Osteocyte (in vitro differentiated cells): ENCODE measurements at regions not wholly inside any gene's neighbourhood (a gene's known extent, or its start where the extent isn't known, plus 50 kb on each side); places are given as distances from the start of the nearest gene placed in this dataset.

Source experiments
- DNase-seq: peaks from one replicate; pipeline ENCODE4 v3.0.0; 2021; ENCODE audit warnings: mixed read lengths; ENCODE audit not compliant: unreplicated experiment; ENCODE audit errors: extremely low spot score
- H3K27ac Mint-ChIP-seq: one replicate; pipeline ENCODE4 v1.8.0; 2021; ENCODE audit warnings: mild to moderate bottlenecking, mixed read lengths; ENCODE audit not compliant: unreplicated experiment
- H3K27me3 Mint-ChIP-seq: one replicate; pipeline ENCODE4 v1.8.0; 2021; ENCODE audit warnings: mixed read lengths; ENCODE audit not compliant: unreplicated experiment
- H3K36me3 Mint-ChIP-seq: one replicate; pipeline ENCODE4 v1.8.0; 2021; ENCODE audit warnings: mixed read lengths; ENCODE audit not compliant: unreplicated experiment
- H3K4me1 Mint-ChIP-seq: one replicate; pipeline ENCODE4 v1.8.0; 2021; ENCODE audit warnings: mixed read lengths; ENCODE audit not compliant: unreplicated experiment
- H3K4me3 Mint-ChIP-seq: one replicate; pipeline ENCODE4 v1.8.0; 2021; ENCODE audit warnings: mild to moderate bottlenecking, moderate library complexity, mixed read lengths; ENCODE audit not compliant: unreplicated experiment
- H3K9me3 Mint-ChIP-seq: one replicate; pipeline ENCODE4 v1.8.0; 2021; ENCODE audit warnings: mixed read lengths; ENCODE audit not compliant: unreplicated experiment
- TF ChIP-seq, protein P1 (sequence below): fragments of 200-600 bp; sonication (generic); IDR thresholded peaks from 2 replicates; pipeline ENCODE4 v1.5.0; 2021; ENCODE audit warnings: antibody characterized with exemption, mild to moderate bottlenecking, moderate library complexity

DNA sequence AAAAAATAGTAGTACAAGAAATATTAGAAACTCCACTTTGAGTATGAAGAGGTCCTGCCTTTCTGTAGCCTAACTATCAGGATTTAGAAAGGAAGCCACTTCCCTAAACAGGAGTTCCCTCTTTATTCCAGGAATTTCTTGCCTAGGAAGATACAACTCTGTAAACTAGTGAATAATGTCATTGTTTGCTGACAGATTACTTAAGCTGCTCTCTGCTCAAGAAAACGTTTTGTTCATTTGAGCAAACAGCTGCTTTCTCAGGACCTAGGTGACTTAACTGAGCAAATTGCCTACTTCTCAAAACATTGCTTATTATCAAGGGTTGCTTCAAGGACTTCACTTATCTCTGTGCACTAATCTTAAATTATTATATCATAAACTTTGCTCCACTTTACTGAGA is 1419.4 kb upstream of the SLC10A2 start:
- Mint-ChIP-seq H3K4me1 (peaks cover 3% of the 10 kb centered on the region), H3K36me3 (no peaks in the 10 kb centered on the region), H3K9me3 (no peaks in the 10 kb centered on the region), H3K27me3 (no peaks in the 10 kb centered on the region), H3K27ac (no peak overlapping the region), H3K4me3 (no peak overlapping the region)
- no peak for DNase-seq
- TF ChIP-seq, protein P1, sequence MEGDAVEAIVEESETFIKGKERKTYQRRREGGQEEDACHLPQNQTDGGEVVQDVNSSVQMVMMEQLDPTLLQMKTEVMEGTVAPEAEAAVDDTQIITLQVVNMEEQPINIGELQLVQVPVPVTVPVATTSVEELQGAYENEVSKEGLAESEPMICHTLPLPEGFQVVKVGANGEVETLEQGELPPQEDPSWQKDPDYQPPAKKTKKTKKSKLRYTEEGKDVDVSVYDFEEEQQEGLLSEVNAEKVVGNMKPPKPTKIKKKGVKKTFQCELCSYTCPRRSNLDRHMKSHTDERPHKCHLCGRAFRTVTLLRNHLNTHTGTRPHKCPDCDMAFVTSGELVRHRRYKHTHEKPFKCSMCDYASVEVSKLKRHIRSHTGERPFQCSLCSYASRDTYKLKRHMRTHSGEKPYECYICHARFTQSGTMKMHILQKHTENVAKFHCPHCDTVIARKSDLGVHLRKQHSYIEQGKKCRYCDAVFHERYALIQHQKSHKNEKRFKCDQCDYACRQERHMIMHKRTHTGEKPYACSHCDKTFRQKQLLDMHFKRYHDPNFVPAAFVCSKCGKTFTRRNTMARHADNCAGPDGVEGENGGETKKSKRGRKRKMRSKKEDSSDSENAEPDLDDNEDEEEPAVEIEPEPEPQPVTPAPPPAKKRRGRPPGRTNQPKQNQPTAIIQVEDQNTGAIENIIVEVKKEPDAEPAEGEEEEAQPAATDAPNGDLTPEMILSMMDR: no peak

DNA sequence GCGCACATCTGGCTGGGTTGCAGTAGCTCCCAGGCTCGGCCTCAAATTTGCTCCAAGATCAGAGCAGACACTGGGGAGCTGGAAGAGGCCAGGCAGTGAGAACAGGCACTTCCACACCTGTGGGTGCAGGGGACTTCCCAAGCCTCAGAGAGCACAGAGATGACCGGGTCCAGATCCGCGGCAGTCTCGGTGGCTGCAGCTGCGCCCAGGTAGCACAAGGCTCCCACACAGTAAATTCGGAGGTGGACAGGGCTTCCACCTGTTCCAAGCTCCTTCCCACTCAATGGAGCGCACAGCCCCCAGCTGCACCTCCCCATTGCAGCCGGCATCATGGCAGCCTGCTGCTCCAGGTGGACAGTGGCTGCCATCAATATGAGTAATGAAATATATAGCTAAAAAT is 1417.4 kb upstream of the SLC10A2 start:
- no peaks in the 10 kb centered on the region for H3K36me3 Mint-ChIP-seq
- peaks cover 10% of the 10 kb centered on the region for H3K9me3 Mint-ChIP-seq
- no peak for DNase-seq
- H3K27ac Mint-ChIP-seq: no peak overlapping the region
- H3K4me3 Mint-ChIP-seq: no peak overlapping the region
- TF ChIP-seq, protein P1: no peak
- no peaks in the 10 kb centered on the region for H3K27me3 Mint-ChIP-seq
- peaks cover 3% of the 10 kb centered on the region for H3K4me1 Mint-ChIP-seq

DNA sequence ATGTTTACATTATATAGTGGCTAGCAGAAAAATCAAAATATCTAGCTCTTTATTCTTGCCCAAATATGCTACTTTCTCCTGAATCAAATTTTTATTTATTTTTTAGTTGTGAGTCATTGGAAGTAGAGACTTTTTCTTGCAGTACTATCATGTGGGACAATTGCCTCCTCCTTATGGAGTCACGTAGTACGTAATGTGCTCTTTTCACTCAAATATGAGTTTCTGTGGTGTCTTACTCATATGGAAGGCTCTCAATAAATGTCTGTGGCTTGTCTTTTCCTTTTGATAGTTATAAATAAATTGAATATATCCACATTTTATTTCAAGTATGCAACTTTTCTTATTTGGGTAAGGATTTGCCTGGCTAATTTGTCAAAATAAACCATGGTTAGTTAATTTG is 1411.0 kb upstream of the SLC10A2 start:
- Mint-ChIP-seq H3K27me3 (no peaks in the 10 kb centered on the region), H3K9me3 (peaks cover 33% of the 10 kb centered on the region), H3K27ac (no peak overlapping the region), H3K36me3 (no peaks in the 10 kb centered on the region), H3K4me1 (no peaks in the 10 kb centered on the region), H3K4me3 (no peak overlapping the region)
- no peak for DNase-seq
- TF ChIP-seq, protein P1: no peak

DNA sequence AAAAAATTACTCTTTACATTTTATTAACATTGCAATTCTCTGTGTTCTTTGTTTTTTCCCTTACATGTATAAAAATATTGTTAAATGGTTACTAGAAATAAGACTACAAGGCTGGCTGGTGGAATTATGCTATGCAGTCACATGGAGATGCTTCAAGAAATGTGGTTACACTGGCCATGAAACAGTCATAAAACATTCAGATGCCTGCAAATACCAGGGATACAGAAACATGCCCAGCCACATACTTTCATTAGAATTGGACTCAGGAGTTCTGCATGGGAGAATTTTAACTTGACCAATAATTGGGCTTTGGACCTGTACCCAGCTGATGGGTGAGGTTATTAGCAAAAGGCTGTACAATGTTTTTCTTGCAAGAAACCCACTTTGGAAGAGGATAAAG is 1407.7 kb upstream of the SLC10A2 start:
- no peak overlapping the region for H3K27ac Mint-ChIP-seq
- DNase-seq: no peak
- no peaks in the 10 kb centered on the region for H3K27me3 Mint-ChIP-seq
- H3K36me3 Mint-ChIP-seq: no peaks in the 10 kb centered on the region
- no peak overlapping the region for H3K4me3 Mint-ChIP-seq
- H3K9me3 Mint-ChIP-seq: peaks cover 25% of the 10 kb centered on the region
- TF ChIP-seq, protein P1: no peak
- no peaks in the 10 kb centered on the region for H3K4me1 Mint-ChIP-seq

DNA sequence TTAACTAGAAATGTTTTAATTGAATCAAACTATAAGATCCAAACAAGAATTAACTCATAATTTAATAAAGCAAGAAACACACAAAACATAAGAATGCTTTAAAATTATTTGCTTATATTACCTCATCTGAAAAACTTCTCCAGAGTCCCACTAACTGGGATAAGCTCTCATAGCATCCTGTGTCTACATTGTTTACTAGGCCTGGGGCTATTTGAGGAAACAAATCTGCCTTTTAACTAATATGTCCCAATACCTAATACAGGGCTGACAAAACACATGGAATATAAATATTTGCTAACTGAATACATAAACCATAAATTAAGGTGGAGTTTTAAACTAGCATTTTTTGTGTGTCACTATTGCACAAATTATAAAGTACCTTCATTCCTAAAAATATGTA is 1399.8 kb upstream of the SLC10A2 start:
- Mint-ChIP-seq H3K36me3 (no peaks in the 10 kb centered on the region), H3K27ac (no peak overlapping the region), H3K4me1 (no peaks in the 10 kb centered on the region), H3K4me3 (no peak overlapping the region), H3K27me3 (no peaks in the 10 kb centered on the region), H3K9me3 (no peaks in the 10 kb centered on the region)
- TF ChIP-seq, protein P1: no peak
- DNase-seq: no peak
